ENCODE measurements at regions not wholly inside any gene's neighbourhood (a gene's known extent, or its start where the extent isn't known, plus 50 kb on each side); places are given as distances from the start of the nearest gene placed in this dataset.

DNA sequence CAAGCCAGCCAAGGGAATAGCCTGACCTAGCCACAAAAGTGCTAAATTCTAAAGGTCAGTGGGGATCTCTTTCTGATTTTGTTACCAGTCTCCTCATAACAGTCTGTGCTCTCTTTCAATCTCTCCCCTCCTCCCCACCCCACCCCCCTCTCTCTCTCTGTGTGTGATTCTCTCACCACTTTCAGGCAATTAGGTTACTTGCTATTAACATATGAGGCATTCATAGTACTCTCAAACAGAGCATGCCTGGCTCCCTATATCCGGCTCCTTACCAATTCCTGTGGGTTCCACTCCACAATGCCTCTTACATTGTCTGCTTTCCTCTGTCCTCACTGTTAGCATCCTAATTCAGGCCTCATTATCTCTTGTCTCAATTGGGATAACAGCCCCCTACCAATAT, 464.3 kb upstream of the DEPDC1 start:
- no peak for TF ChIP-seq EZH2 (IDR thresholded peaks at IDR 0.05; ENCODE audit: insufficient read depth, poor library complexity, severe bottlenecking)
- no peak for TF ChIP-seq EZH2phosphoT487 (IDR thresholded peaks at IDR 0.05; ENCODE audit: insufficient read depth, low read depth)

Data from GM23248 (cell line).